Right lobe of liver (tissue), 4 donors: ENCODE measurements at regions not wholly inside any gene's neighbourhood (a gene's known extent, or its start where the extent isn't known, plus 50 kb on each side); places are given as distances from the start of the nearest gene placed in this dataset.
"Not testable (repeated sequence)": the region's sequence is repeated elsewhere in the genome, so short reads cannot be mapped to it uniquely, and the experiment has no call there.

Experiments used
- POLR2A ChIP-seq: fragments of 450-650 bp; IDR thresholded peaks from one replicate; pipeline ENCODE4 v1.6.1; 2017; ENCODE audit warnings: antibody characterized with exemption, mild to moderate bottlenecking
- TF ChIP-seq, protein P1 (sequence below), 4 donors: fragments of 200-600 bp in 3 of 4; fragments of 450-650 bp in 1 of 4; IDR thresholded peaks; one replicate each; pipeline versions ENCODE4 v1.5.1 to v1.8.0; 2016 to 2022; ENCODE audit warnings: antibody characterized with exemption in 4 of 4, mild to moderate bottlenecking in 2 of 4
- donor health status: DM: no; HTN: no; CAD: no.
- donor health status: DM: no; HTN: no; CAD: no.
- donor health status: DM: no; HTN: yes; CAD: no.

DNA sequence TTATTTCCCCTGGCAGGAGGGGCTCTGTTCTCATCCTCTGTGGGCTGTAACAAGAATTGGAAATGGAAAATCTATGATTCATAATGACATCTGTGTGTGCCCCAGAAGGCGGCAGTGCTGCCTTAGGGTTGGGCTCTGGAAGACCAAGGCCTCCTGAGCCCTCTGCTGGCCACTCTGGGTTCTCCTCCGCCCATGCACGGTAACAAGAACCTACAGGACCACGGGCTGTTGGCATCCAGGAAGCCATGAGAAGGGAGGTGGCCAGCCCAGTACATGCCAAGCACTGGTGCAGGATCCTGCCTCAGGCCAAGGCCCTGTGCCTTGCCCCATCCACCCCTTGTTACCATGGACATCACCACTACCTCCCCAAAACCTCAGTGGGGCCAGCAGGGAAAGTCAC lies 454.2 kb downstream of the TP53TG3F start:
- TF ChIP-seq, protein P1, sequence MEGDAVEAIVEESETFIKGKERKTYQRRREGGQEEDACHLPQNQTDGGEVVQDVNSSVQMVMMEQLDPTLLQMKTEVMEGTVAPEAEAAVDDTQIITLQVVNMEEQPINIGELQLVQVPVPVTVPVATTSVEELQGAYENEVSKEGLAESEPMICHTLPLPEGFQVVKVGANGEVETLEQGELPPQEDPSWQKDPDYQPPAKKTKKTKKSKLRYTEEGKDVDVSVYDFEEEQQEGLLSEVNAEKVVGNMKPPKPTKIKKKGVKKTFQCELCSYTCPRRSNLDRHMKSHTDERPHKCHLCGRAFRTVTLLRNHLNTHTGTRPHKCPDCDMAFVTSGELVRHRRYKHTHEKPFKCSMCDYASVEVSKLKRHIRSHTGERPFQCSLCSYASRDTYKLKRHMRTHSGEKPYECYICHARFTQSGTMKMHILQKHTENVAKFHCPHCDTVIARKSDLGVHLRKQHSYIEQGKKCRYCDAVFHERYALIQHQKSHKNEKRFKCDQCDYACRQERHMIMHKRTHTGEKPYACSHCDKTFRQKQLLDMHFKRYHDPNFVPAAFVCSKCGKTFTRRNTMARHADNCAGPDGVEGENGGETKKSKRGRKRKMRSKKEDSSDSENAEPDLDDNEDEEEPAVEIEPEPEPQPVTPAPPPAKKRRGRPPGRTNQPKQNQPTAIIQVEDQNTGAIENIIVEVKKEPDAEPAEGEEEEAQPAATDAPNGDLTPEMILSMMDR (IDR thresholded peaks at IDR 0.05): peak in 1 of 4 donors; percentile 10
- TF ChIP-seq POLR2A: not testable (repeated sequence)
